ENCODE measurements at regions not wholly inside any gene's neighbourhood (a gene's known extent, or its start where the extent isn't known, plus 50 kb on each side); places are given as distances from the start of the nearest gene placed in this dataset. TPM values are rescaled to one million over a fixed set of nuclear protein-coding genes. Genes with fewer than 3 reads are reported as not detected.

DNA sequence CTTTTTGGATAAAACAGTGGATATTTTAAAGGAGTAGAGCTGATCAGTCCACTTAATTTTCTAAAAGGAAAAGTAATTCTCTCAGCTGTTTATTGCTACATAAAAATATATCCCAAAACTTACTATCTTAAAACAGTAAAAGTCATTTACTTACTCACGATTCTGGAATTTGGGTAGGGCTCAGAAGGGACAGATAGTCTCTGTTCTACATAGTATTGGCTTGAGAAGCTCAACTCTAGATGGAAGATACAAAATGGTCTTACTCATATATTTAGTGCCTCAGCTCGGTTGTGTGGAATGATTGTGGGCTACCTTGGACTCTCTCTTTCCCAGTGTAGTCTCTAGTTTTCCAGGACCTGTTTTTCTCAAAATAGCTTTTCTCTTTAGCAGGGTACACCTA is 691.5 kb upstream of the POU3F4 start:
- Histone ChIP-seq H3F3A (ENCODE audit: insufficient read depth) (no peaks in the 10 kb centered on the region), H3K36me3 (ENCODE audit: low read depth) (no peaks in the 10 kb centered on the region), H3K9me2 (ENCODE audit: insufficient read depth) (no peaks in the 10 kb centered on the region), H3K27me3 (replicated peaks; ENCODE audit: insufficient read depth) (no peaks in the 10 kb centered on the region), H3K79me2 (ENCODE audit: insufficient read depth) (no peaks in the 10 kb centered on the region), H3K4me3 (no peak overlapping the region), H2AFZ (no peak overlapping the region), H3K27ac (no peak overlapping the region), H3K9me3 (ENCODE audit: low read depth) (no peaks in the 10 kb centered on the region), H3K9ac (no peak overlapping the region), H3K4me1 (ENCODE audit: insufficient read depth) (no peaks in the 10 kb centered on the region), H3K4me2 (ENCODE audit: unreplicated experiment) (no peak overlapping the region), H4K20me1 (ENCODE audit: insufficient read depth) (no peaks in the 10 kb centered on the region)
- DNase-seq = no peak
- in situ Hi-C loops (cut with MboI) = no loop called here
- WGBS, 2 experiments (ENCODE audit: low coverage in 1 of 2, low lambda C conversion rate in 2 of 2, missing lambda C conversion rate in 2 of 2) = 8 to 15% methylated on average over 2 of the region's 2 CpGs
- TF ChIP-seq EZH2phosphoT487 (IDR thresholded peaks at IDR 0.05; ENCODE audit: insufficient read depth, low read depth) = no peak
- no peak for TF ChIP-seq EZH2 (IDR thresholded peaks at IDR 0.05; ENCODE audit: insufficient read depth, poor library complexity, severe bottlenecking)

DNA sequence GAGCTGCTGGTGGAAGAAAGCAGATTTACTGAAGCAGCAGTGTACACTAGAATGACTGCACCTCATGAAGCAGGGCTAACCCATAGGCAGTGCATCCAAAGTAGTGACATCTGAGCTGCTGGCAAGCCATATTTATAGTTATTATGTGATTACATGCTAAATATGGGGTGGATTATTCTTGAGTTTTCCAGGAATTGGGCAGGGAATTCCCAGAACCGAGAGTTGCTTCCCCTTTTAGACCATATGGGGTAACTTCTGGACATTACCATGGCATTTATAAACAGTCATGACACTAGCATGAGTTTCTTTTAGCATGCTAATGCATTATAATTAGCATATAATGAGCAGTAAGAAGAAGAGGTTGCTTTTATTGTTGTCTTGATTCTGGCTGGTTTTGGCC is 665.8 kb upstream of the POU3F4 start:
- H2AFZ ChIP-seq = no peak overlapping the region
- H3F3A ChIP-seq (ENCODE audit: insufficient read depth) = no peaks in the 10 kb centered on the region
- no peaks in the 10 kb centered on the region for H3K9me2 ChIP-seq (ENCODE audit: insufficient read depth)
- TF ChIP-seq EZH2 (IDR thresholded peaks at IDR 0.05; ENCODE audit: insufficient read depth, poor library complexity, severe bottlenecking) (no peak), EZH2phosphoT487 (IDR thresholded peaks at IDR 0.05; ENCODE audit: insufficient read depth, low read depth) (no peak)
- no peaks in the 10 kb centered on the region for H4K20me1 ChIP-seq (ENCODE audit: insufficient read depth)
- no peak overlapping the region for H3K4me3 ChIP-seq
- H3K4me2 ChIP-seq (ENCODE audit: unreplicated experiment) = no peak overlapping the region
- no peaks in the 10 kb centered on the region for H3K9me3 ChIP-seq (ENCODE audit: low read depth)
- H3K27ac ChIP-seq = no peak overlapping the region
- H3K79me2 ChIP-seq (ENCODE audit: insufficient read depth) = no peaks in the 10 kb centered on the region
- DNase-seq = no peak
- H3K9ac ChIP-seq = no peak overlapping the region
- 8 to 10% methylated on average over 1 of the region's 1 CpG for WGBS, 2 experiments (ENCODE audit: low coverage in 1 of 2, low lambda C conversion rate in 2 of 2, missing lambda C conversion rate in 2 of 2)
- in situ Hi-C loops (cut with MboI) = no loop called here
- no peaks in the 10 kb centered on the region for H3K27me3 ChIP-seq (replicated peaks; ENCODE audit: insufficient read depth)
- no peaks in the 10 kb centered on the region for H3K36me3 ChIP-seq (ENCODE audit: low read depth)
- H3K4me1 ChIP-seq (ENCODE audit: insufficient read depth) = no peaks in the 10 kb centered on the region

DNA sequence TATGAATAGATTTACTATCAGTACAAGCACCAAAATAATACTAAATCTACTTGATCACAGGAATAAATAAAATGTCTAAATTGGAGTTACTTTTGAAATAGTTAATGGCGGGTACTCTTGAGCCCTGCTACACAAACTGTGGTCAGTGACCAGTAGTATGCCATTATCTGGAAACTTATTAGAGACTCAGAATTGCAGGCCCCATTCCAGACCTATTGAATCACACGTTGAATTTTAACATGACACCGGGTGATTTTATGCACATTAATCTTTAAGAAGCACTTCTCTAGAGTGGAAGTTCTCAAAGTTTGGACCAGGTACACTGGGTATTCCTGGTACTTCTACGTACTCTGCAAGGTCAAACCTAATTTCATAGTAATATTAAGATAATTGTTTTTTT is 660.0 kb upstream of the POU3F4 start:
- Histone ChIP-seq H3K9me2 (ENCODE audit: insufficient read depth) (no peaks in the 10 kb centered on the region), H3K27ac (no peak overlapping the region), H3K4me3 (no peak overlapping the region), H3K79me2 (ENCODE audit: insufficient read depth) (no peaks in the 10 kb centered on the region), H4K20me1 (ENCODE audit: insufficient read depth) (no peaks in the 10 kb centered on the region), H3K27me3 (replicated peaks; ENCODE audit: insufficient read depth) (no peaks in the 10 kb centered on the region), H3F3A (ENCODE audit: insufficient read depth) (no peaks in the 10 kb centered on the region), H2AFZ (no peak overlapping the region), H3K9me3 (ENCODE audit: low read depth) (no peaks in the 10 kb centered on the region), H3K36me3 (ENCODE audit: low read depth) (no peaks in the 10 kb centered on the region), H3K4me1 (ENCODE audit: insufficient read depth) (no peaks in the 10 kb centered on the region), H3K9ac (no peak overlapping the region), H3K4me2 (ENCODE audit: unreplicated experiment) (no peak overlapping the region)
- in situ Hi-C loops (cut with MboI) = no loop called here
- DNase-seq = no peak
- 24 to 36% methylated on average over 4 of the region's 4 CpGs for WGBS, 2 experiments (ENCODE audit: low coverage in 1 of 2, low lambda C conversion rate in 2 of 2, missing lambda C conversion rate in 2 of 2)
- TF ChIP-seq EZH2 (IDR thresholded peaks at IDR 0.05; ENCODE audit: insufficient read depth, poor library complexity, severe bottlenecking) (no peak), EZH2phosphoT487 (IDR thresholded peaks at IDR 0.05; ENCODE audit: insufficient read depth, low read depth) (no peak)

Small RNAs in the stretch of these regions (small RNA-seq; reads per million reads assigned to genes)
- not detected for gene RF00394 (ENCODE audit: low read depth, low replicate concordance)

Measured in GM23248 (cell line).